NCI-H2171 treated with DMSO at 0.1 percent for 48 hours (cell line): ENCODE measurements at regions not wholly inside any gene's neighbourhood (a gene's known extent, or its start where the extent isn't known, plus 50 kb on each side); places are given as distances from the start of the nearest gene placed in this dataset.
A peak's percentile ranks its signal among the peaks of the same experiment; 100 is the strongest.

ENCODE experiments used
- DNase-seq: peaks from one replicate; lab custom pipeline; 2025; lab: John Stamatoyannopoulos, UW

DNA sequence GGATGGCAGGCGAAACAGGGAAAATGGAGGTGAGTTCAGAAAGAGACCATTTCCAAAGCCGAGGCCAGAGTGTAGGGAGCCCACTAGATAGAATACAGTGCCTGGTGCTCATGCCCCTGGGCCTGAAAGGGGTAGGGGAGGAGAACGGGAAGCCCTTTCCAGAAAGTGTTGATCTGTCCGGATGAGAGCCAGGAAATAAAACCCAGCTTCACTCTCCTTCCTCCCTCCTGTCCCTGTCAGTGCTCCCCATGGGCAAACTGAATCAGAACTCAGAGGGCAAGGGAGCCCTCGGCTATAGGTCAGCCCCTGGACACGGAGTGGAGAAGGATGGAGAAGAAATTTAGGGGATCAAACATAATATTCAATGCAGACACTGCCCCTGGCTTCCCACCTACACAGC is 57.7 kb upstream of the RPL38 start:
- no peak for DNase-seq

DNA sequence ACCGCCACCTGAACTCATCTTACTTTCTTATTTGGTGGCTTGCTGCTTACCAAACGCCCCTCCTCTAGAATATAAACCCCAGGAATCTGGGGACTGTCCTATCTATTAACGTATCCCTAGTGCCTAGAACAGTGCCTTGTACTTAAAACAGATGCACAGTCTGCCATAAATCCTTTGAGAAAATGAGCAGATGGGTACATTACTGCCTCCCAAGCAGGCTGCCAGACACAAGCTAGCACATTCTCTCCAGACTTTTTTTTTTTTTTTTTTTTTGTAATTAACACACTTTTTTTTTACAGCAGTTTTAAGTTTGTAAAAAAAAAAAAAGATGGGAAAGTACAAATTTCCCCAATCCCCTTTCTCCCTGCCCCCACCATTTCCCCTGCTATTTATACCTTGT is 57.3 kb upstream of the RPL38 start:
- DNase-seq: peak; percentile 85

DNA sequence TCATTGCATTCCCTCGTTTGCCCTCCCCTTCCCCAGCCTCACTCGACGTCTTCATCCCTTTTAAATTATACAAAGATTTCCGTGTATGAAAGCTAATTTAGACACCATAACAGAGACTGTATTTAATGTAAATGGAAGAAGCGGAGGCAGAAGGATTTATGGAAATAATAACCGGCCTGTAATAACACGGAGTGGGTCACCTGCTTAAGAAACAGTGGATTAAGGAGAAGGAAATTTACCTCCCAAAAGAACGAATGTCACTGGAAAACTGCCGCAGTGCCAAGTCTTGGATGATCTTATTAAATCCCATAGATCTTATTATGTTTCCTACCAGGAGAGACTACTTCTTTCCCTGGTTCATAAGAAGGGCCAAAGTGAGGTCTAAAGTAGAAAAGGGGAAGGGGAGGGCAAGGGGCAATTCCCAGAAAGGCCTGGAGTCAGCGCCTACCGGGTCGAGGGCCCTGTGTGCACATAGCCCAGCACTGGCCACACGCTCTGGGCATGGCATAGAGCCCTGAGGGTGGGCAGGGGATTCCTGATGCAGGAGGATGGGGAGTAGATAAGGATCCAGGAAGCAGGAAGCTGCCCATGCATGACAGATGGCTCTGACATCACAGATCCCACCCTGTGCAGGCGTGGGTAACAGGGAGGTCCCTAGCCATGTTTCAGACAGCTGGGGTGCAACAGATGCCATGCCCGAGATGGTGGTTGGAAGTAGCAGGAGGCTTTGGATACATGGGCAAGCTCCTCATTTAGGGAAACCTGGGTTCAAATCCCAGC is 56.2 kb upstream of the RPL38 start:
- DNase-seq: peak; percentile 93

- no peak for DNase-seq
These were observed 55.5 kb upstream of the RPL38 start for GRCh38 chr17:74147966-74148365.

- DNase-seq: no peak
These were observed 55.0 kb upstream of the RPL38 start for GRCh38 chr17:74148446-74148845.

DNA sequence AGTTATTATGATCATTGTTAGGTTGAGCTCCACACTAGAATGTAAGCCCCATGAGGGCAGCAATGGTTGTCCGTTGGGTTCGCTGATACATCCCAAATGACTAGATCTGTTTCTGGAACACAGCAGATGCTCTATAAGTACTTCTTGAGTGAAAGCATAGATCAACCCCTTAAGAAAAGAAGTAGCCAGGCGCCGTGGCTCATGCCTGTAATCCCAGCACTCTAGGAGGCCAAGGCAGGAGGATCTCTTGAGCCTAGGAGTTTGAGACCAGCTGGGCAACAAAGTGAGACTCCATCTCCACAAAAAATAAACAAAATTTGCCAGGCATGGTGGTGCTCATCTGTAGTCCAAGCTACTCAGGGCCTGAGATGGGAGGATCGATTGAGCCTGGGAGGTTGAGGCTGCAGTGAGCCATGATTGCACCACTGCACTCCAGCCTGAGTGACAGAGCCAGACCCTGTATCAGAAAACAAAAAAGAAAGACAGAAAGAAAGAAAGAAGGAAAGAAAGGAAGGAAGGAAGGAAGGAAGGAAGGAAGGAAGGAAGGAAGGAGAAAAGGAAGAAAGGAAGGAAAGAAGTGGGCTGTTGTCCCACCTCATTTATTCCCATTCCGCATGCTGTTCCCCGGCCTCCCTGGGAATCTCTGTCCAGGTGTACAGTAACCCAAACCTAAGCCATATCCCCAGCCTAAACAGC is 54.4 kb upstream of the RPL38 start:
- no peak for DNase-seq

DNA sequence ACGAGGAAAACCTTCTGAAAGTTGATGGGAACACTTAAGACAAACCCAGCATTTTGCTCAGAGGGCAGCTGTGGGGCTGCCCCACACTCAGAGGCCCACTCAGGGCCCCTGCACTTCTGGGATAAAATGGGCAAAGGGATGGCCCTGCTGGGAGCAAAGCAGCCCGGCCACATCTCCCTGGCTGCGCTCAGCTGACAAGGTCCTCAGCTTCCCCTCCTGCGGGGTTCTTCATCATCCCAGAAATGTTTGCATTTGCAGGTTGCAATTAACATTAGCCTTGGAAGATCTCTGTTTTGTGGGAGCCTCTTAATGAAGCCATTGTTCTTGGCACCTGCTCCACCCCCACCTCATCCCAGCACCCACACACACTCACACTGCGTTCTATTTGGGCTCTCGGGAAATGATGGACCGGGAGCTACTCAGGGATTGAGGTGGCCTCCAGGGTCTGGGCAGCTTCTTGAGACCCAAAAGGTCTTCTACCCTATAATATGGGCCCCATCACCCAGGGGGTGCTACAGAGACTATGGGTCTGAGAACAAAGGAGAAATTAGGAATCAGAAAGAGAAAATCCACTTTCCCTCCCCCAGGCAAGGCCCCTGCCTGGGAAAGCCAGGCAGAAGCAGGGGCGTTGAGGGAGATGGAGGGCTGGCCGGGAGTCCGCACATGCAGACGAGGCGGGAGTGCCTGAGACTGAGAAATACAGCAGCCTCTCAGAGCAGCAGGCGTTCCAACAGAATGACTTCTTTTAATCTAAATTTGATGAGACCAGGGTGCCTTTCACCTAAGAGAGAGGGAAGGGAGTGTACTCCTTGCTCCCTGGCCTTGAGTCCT is 53.7 kb upstream of the RPL38 start:
- DNase-seq: no peak

- DNase-seq: no peak
These were observed 53.0 kb upstream of the RPL38 start for GRCh38 chr17:74150428-74151025.

- no peak for DNase-seq
These were observed 51.7 kb upstream of the RPL38 start for GRCh38 chr17:74151551-74152315.

- peak; percentile 67 for DNase-seq
These were observed 50.7 kb upstream of the RPL38 start for GRCh38 chr17:74152591-74153455.

DNA sequence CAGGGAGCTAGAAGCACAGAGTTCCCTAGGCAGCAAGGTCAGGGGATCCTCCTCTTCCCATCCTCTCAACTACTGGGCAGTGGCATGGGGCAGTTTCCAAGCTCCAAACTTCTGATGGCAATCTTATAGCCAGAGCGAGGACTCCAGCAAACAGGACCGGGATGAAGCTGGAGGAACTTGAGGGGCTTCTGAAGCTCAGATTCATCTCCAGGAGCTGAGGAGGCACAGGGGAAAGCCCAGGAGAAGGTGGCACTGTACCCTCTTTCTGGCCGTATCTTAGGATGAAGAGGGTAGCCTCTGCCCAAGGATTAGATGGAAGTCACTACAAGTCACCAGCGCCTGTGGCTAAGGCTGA is 50.0 kb upstream of the RPL38 start:
- DNase-seq: no peak
